Fibroblast of peridontal ligament (primary cell): ENCODE measurements at regions not wholly inside any gene's neighbourhood (a gene's known extent, or its start where the extent isn't known, plus 50 kb on each side); places are given as distances from the start of the nearest gene placed in this dataset.
"Not testable (repeated sequence)": the region's sequence is repeated elsewhere in the genome, so short reads cannot be mapped to it uniquely, and the experiment has no call there.

ENCODE experiments used
- DNase-seq: peaks from one replicate; pipeline ENCODE4 v3.0.0-alpha.2; 2010; ENCODE audit errors: extremely low read depth

GRCh38 chr4:67412153-67412712 is 133.1 kb downstream of the CENPC start:
- not testable (repeated sequence) for DNase-seq

GRCh38 chr4:67403342-67403741 is 142.0 kb downstream of the CENPC start:
- no peak for DNase-seq

- no peak for DNase-seq
These were observed 143.4 kb downstream of the CENPC start for GRCh38 chr4:67401902-67402301.

GRCh38 chr4:67397931-67398330 is 147.4 kb downstream of the CENPC start:
- no peak for DNase-seq

GRCh38 chr4:67397031-67397430 is 148.3 kb downstream of the CENPC start:
- no peak for DNase-seq

- no peak for DNase-seq
These were observed 149.3 kb downstream of the CENPC start for GRCh38 chr4:67396008-67396407.

DNA sequence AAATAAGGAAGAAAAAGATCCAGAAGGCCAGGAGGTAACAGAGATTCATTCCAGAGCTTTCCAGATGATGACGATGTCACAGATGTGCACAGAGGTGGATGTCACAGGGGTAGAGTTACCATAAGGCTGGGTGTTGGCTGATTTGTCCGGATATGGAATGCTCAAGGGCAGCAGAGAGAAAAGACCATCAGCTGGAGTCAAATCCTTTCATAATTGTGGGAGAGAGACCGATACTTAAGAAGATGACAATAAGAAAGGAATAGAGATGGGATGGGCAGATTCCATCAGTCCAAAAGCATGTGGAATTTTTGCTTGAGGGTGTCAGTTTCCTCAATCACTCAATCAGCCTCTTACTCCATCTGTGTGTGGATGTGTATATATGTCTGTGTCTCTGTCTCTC is 150.4 kb downstream of the CENPC start:
- DNase-seq = no peak

DNA sequence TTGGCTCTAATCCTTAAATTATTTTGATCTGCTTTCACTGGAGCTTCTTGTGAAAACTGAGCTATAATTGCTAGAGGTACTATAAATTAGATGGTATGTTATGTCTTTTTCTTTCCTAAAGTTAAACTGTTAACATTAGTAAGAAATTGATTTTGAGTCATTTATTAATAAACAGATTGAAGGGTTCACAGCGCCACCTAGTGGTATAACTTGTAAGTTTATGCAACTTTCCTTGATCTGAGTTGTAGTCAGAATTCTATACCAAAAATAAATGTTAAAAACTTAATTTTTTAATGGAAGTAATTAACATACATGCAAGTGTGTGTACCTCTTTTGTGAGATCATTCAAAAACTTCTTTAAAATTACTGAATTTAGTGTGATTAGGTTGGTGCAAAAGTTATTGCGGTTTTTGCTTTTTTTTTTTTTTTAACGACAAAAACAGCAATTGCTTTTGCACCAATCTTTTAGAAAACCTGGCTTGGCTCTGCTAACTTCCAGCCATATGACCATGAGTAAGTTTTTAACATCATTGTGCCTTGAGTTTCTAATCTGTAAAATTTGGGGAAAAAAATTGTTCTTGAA is 151.5 kb downstream of the CENPC start:
- DNase-seq = peak; percentile 66

DNA sequence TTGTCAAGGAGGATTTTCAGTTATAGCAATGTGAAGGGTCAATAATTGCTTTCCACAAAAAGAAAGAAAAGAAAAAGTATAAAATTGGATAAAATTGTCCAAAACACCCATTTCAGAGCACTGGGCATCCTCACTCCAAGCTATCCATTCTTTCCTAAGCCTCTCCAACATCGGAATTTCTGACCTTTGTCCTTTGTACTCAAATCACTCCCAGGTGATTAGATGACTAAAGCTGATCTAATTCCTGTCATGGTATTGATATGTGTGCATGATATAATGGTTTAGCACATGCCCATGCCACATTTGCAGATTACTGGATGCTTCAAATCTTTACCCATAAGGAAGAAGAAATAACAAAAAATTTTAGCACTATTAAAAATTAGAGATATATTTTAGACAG is 152.3 kb downstream of the CENPC start:
- DNase-seq = no peak

DNA sequence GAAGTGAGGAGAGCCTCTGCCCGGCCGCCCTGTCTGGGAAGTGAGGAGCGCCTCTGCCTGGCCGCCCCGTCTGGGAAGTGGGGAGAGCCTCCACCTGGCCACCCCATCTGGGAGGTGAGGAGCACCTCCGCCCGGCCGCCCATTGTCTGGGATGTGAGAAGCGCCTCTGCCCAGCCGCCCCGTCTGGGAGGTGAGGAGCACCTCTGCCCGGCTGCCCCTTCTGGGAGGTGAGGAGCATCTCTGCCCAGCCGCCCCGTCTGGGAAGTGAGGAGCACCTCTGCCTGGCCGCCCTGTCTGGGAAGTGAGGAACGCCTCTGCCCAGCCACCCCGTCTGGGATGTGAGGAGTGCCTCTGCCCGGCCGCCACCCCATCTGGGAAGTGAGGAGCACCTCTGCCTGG is 163.9 kb downstream of the CENPC start:
- DNase-seq = not testable (repeated sequence)

- DNase-seq = not testable (repeated sequence)
These were observed 164.4 kb downstream of the CENPC start for GRCh38 chr4:67380702-67381405.

- DNase-seq = no peak
These were observed 165.1 kb downstream of the CENPC start for GRCh38 chr4:67380154-67380553.

- no peak for DNase-seq
These were observed 170.0 kb downstream of the CENPC start for GRCh38 chr4:67375291-67375690.

GRCh38 chr4:67371615-67372014 is 173.7 kb downstream of the CENPC start:
- DNase-seq = no peak

GRCh38 chr4:67366311-67366861 is 178.9 kb downstream of the CENPC start:
- no peak for DNase-seq

DNA sequence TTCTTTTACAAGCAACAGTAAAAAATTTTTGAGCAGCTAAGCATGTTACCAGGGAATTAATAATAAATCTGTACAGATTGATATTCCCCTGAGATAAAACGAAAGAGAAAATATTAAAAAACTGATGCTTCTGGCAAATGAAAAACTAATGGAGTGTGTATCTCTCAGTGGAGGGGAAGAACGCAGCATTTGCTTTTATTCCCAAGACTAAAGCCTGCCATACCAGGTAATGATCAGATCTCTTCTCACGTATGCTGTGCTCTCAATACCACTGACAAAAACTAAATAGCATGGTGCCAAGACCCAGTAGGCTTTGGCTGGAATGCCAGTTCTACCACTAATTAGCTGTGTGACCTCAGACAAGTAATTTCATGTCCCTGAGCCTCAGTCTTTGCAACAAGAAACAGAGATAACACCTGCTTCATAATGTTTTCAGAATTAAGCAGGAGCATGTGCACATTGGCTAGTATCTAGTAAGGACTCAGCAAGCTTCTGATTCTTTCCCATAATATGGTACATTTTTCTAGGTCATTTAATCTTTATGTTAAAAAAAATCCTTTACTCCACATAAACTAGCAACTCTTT is 179.6 kb downstream of the CENPC start:
- no peak for DNase-seq

- no peak for DNase-seq
These were observed 189.5 kb downstream of the CENPC start for GRCh38 chr4:67355806-67356205.

- DNase-seq = no peak
These were observed 198.6 kb downstream of the CENPC start for GRCh38 chr4:67346654-67347053.

- no peak for DNase-seq
These were observed 200.5 kb downstream of the CENPC start for GRCh38 chr4:67344594-67345380.

DNA sequence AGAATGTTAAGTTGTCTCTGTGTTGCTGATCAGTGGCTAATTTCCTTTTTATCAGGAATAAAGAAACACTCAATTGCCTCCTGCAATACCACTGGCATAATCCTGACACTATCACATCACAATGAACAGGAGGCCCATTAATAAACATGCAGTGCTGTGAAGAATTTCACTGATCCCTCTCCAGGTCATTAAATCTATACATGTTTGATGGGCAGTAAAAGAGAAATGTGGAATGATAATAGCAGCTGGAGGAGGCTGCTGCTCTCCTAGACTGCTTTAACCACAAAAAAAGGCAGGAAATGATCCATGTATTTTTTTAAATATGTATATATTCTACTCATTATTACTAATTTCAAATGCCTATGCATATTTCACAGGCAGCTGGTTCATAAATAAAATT is 202.1 kb downstream of the CENPC start:
- DNase-seq = no peak

GRCh38 chr4:67342291-67342690 is 203.0 kb downstream of the CENPC start:
- DNase-seq = no peak

GRCh38 chr4:67333664-67334063 is 211.6 kb downstream of the CENPC start:
- no peak for DNase-seq
